Breast epithelium (tissue), 3 donors: ENCODE measurements at regions not wholly inside any gene's neighbourhood (a gene's known extent, or its start where the extent isn't known, plus 50 kb on each side); places are given as distances from the start of the nearest gene placed in this dataset.

ENCODE experiments used
- CTCF ChIP-seq, 3 donors: fragments of 450-650 bp; IDR thresholded peaks; one replicate each; pipeline ENCODE4 v1.5.1; 2016 to 2017; ENCODE audit warnings: antibody characterized with exemption in 3 of 3, mild to moderate bottlenecking in 3 of 3, moderate library complexity in 3 of 3
- POLR2A ChIP-seq: fragments of 450-650 bp; IDR thresholded peaks from one replicate; pipeline ENCODE4 v1.6.1; 2016; ENCODE audit warnings: antibody characterized with exemption, mild to moderate bottlenecking, moderate library complexity

- TF ChIP-seq POLR2A, result no peak
- no peak for TF ChIP-seq CTCF (IDR thresholded peaks at IDR 0.05)
Observed at GRCh38 chr22:49204599-49205482, 622.8 kb downstream of the BRD1 start.
